HCEC 1CT (cell line): ENCODE measurements at regions not wholly inside any gene's neighbourhood (a gene's known extent, or its start where the extent isn't known, plus 50 kb on each side); places are given as distances from the start of the nearest gene placed in this dataset.
A peak's percentile ranks its signal among the peaks of the same experiment; 100 is the strongest.
"Not testable (repeated sequence)": the region's sequence is repeated elsewhere in the genome, so short reads cannot be mapped to it uniquely, and the experiment has no call there.

Experiments
- DNase-seq: peaks from one replicate; pipeline ENCODE4 v3.0.0-alpha.2; 2017

GRCh38 chr3:101999177-101999779 is 150.0 kb downstream of the NFKBIZ start:
- DNase-seq = no peak

- no peak for DNase-seq
These were observed 151.4 kb downstream of the NFKBIZ start for GRCh38 chr3:102000620-102001209.

- DNase-seq = no peak
These were observed 152.7 kb downstream of the NFKBIZ start for GRCh38 chr3:102002056-102002455.

- no peak for DNase-seq
These were observed 155.2 kb downstream of the NFKBIZ start for GRCh38 chr3:102004561-102004960.

- no peak for DNase-seq
These were observed 156.2 kb downstream of the NFKBIZ start for GRCh38 chr3:102005551-102005950.

- DNase-seq = peak; percentile 93
These were observed 157.6 kb downstream of the NFKBIZ start for GRCh38 chr3:102006812-102007485.

GRCh38 chr3:102008436-102008835 is 159.1 kb downstream of the NFKBIZ start:
- not testable (repeated sequence) for DNase-seq

GRCh38 chr3:102016417-102016816 is 167.1 kb downstream of the NFKBIZ start:
- DNase-seq = no peak

- no peak for DNase-seq
These were observed 168.5 kb downstream of the NFKBIZ start for GRCh38 chr3:102017784-102018183.

- no peak for DNase-seq
These were observed 169.2 kb downstream of the NFKBIZ start for GRCh38 chr3:102018551-102018950.

GRCh38 chr3:102020735-102021134 is 171.4 kb downstream of the NFKBIZ start:
- DNase-seq = no peak

- no peak for DNase-seq
These were observed 175.1 kb downstream of the NFKBIZ start for GRCh38 chr3:102024270-102024904.

- no peak for DNase-seq
These were observed 176.4 kb downstream of the NFKBIZ start for GRCh38 chr3:102025606-102026270.

GRCh38 chr3:102026656-102027055 is 177.3 kb downstream of the NFKBIZ start:
- DNase-seq = no peak

GRCh38 chr3:102030661-102031060 is 181.3 kb downstream of the NFKBIZ start:
- no peak for DNase-seq

GRCh38 chr3:102031834-102032233 is 182.5 kb downstream of the NFKBIZ start:
- DNase-seq = no peak

- no peak for DNase-seq
These were observed 183.4 kb downstream of the NFKBIZ start for GRCh38 chr3:102032491-102033383.

- DNase-seq = no peak
These were observed 185.5 kb downstream of the NFKBIZ start for GRCh38 chr3:102034639-102035451.

- no peak for DNase-seq
These were observed 186.7 kb downstream of the NFKBIZ start for GRCh38 chr3:102036017-102036416.

GRCh38 chr3:102036472-102036871 is 187.2 kb downstream of the NFKBIZ start:
- no peak for DNase-seq

- DNase-seq = no peak
These were observed 187.9 kb downstream of the NFKBIZ start for GRCh38 chr3:102037209-102037608.
